B cell (primary cell): ENCODE measurements at regions not wholly inside any gene's neighbourhood (a gene's known extent, or its start where the extent isn't known, plus 50 kb on each side); places are given as distances from the start of the nearest gene placed in this dataset.

Experiments
- EZH2 ChIP-seq: IDR thresholded peaks from 2 replicates; pipeline ENCODE4 v1.6.1; 2012; ENCODE audit warnings: borderline replicate concordance, low read depth, mild to moderate bottlenecking, moderate library complexity, low read length; ENCODE audit not compliant: insufficient read depth, poor library complexity, severe bottlenecking
- TF ChIP-seq, protein P1 (sequence below): fragments of 200-600 bp; IDR thresholded peaks from one replicate; pipeline ENCODE4 v1.8.0; 2022; ENCODE audit warnings: antibody characterized with exemption, mild to moderate bottlenecking

- TF ChIP-seq, protein P1, sequence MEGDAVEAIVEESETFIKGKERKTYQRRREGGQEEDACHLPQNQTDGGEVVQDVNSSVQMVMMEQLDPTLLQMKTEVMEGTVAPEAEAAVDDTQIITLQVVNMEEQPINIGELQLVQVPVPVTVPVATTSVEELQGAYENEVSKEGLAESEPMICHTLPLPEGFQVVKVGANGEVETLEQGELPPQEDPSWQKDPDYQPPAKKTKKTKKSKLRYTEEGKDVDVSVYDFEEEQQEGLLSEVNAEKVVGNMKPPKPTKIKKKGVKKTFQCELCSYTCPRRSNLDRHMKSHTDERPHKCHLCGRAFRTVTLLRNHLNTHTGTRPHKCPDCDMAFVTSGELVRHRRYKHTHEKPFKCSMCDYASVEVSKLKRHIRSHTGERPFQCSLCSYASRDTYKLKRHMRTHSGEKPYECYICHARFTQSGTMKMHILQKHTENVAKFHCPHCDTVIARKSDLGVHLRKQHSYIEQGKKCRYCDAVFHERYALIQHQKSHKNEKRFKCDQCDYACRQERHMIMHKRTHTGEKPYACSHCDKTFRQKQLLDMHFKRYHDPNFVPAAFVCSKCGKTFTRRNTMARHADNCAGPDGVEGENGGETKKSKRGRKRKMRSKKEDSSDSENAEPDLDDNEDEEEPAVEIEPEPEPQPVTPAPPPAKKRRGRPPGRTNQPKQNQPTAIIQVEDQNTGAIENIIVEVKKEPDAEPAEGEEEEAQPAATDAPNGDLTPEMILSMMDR, result no peak
- no peak for TF ChIP-seq EZH2
Observed at GRCh38 chr5:2182020-2182419, 299.3 kb upstream of the IRX4 start.
